DOHH2 (cell line): ENCODE measurements at regions not wholly inside any gene's neighbourhood (a gene's known extent, or its start where the extent isn't known, plus 50 kb on each side); places are given as distances from the start of the nearest gene placed in this dataset.

ENCODE experiments used
- H3F3A ChIP-seq: fragments of 200-600 bp; sonication (generic), shearing (Covaris generic); 2 replicates; pipeline ENCODE4 v1.6.0; 2016; ENCODE audit warnings: antibody characterized with exemption, mild to moderate bottlenecking; ENCODE audit not compliant: control insufficient read depth, insufficient read depth
- H3K27ac ChIP-seq: fragments of 200-600 bp; sonication (generic); 2 replicates; pipeline ENCODE4 v1.5.1; 2014; ENCODE audit warnings: low read depth, mild to moderate bottlenecking, low read length, moderate library complexity
- H3K27me3 ChIP-seq: fragments of 200-600 bp; sonication (generic); 2 replicates; pipeline ENCODE4 v1.6.1; 2014; ENCODE audit warnings: mild to moderate bottlenecking, low read length, mixed read lengths; ENCODE audit not compliant: control insufficient read depth
- H3K36me3 ChIP-seq: fragments of 200-600 bp; sonication (generic); 2 replicates; pipeline ENCODE4 v1.6.1; 2014; ENCODE audit warnings: mild to moderate bottlenecking, low read length, moderate library complexity, mixed read lengths; ENCODE audit not compliant: control insufficient read depth
- H3K4me1 ChIP-seq: fragments of 200-600 bp; sonication (generic); 2 replicates; pipeline ENCODE4 v1.6.1; 2014; ENCODE audit warnings: mild to moderate bottlenecking, low read length, mixed read lengths; ENCODE audit not compliant: control insufficient read depth
- H3K4me2 ChIP-seq: fragments of 200-600 bp; sonication (generic); 2 replicates; pipeline ENCODE4 v1.6.0; 2014; ENCODE audit warnings: mild to moderate bottlenecking, low read length, moderate library complexity
- H3K4me3 ChIP-seq: fragments of 200-600 bp; sonication (generic); 2 replicates; pipeline ENCODE4 v1.5.1; 2014; ENCODE audit warnings: mild to moderate bottlenecking, low read length, mixed read lengths
- H3K79me2 ChIP-seq: fragments of 200-600 bp; sonication (generic); 2 replicates; pipeline ENCODE4 v1.6.1; 2014; ENCODE audit warnings: mild to moderate bottlenecking, low read length, mixed read lengths; ENCODE audit not compliant: control insufficient read depth
- H3K9me2 ChIP-seq: fragments of 200-600 bp; sonication (generic); replicated peaks from 2 replicates; pipeline ENCODE4 v1.6.1; 2014; ENCODE audit warnings: mild to moderate bottlenecking, low read length, mixed read lengths; ENCODE audit not compliant: control insufficient read depth
- H3K9me3 ChIP-seq: fragments of 200-600 bp; sonication (generic); 2 replicates; pipeline ENCODE4 v1.6.1; 2014; ENCODE audit warnings: antibody characterized with exemption, low read length, mixed read lengths; ENCODE audit not compliant: control insufficient read depth, insufficient read depth
- H4K20me1 ChIP-seq: fragments of 200-600 bp; sonication (generic); 2 replicates; pipeline ENCODE4 v1.6.0; 2014; ENCODE audit warnings: low read depth, mild to moderate bottlenecking, antibody characterized with exemption, low read length, moderate library complexity; ENCODE audit not compliant: control insufficient read depth, insufficient read depth
- EZH2phosphoT487 ChIP-seq: fragments of 200-600 bp; sonication (generic); IDR thresholded peaks from 2 replicates; pipeline ENCODE4 v1.6.1; 2017; ENCODE audit warnings: borderline replicate concordance, mild to moderate bottlenecking, antibody characterized with exemption, low read length, moderate library complexity, mixed read lengths
- TF ChIP-seq, protein P1 (sequence below): fragments of 200-600 bp; sonication (generic); IDR thresholded peaks from one replicate; pipeline ENCODE4 v1.5.1; 2014; ENCODE audit warnings: antibody characterized with exemption, mild to moderate bottlenecking, low read depth, low read length; ENCODE audit not compliant: poor library complexity, severe bottlenecking

DNA sequence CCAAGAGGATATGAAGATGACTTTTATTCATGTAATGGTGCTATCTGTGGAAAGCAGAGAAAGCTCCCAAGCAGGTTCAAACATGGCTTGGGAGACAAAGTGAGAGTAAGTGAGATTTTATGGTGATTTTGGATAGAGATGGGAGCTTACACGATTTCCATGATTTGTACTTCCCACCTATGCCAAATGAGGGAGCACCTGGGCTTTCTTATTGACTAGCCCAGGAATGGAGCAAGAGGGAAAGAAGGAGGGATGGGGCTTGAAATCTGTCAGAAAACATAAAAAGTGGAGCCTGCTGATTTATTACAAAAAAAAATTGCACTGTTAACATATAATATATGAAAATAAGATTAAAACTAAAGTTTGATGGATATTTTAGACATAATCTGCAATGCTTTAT is 703.5 kb upstream of the PABPC4L start:
- H3K4me2 ChIP-seq: no peak overlapping the region
- no peak for TF ChIP-seq EZH2phosphoT487
- TF ChIP-seq, protein P1, sequence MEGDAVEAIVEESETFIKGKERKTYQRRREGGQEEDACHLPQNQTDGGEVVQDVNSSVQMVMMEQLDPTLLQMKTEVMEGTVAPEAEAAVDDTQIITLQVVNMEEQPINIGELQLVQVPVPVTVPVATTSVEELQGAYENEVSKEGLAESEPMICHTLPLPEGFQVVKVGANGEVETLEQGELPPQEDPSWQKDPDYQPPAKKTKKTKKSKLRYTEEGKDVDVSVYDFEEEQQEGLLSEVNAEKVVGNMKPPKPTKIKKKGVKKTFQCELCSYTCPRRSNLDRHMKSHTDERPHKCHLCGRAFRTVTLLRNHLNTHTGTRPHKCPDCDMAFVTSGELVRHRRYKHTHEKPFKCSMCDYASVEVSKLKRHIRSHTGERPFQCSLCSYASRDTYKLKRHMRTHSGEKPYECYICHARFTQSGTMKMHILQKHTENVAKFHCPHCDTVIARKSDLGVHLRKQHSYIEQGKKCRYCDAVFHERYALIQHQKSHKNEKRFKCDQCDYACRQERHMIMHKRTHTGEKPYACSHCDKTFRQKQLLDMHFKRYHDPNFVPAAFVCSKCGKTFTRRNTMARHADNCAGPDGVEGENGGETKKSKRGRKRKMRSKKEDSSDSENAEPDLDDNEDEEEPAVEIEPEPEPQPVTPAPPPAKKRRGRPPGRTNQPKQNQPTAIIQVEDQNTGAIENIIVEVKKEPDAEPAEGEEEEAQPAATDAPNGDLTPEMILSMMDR: no peak
- H3K36me3 ChIP-seq: no peaks in the 10 kb centered on the region
- no peak overlapping the region for H3K27ac ChIP-seq
- H3K79me2 ChIP-seq: no peaks in the 10 kb centered on the region
- no peaks in the 10 kb centered on the region for H3K27me3 ChIP-seq
- no peak overlapping the region for H3K4me3 ChIP-seq
- no peaks in the 10 kb centered on the region for H4K20me1 ChIP-seq
- H3K4me1 ChIP-seq: no peaks in the 10 kb centered on the region
- H3F3A ChIP-seq: no peaks in the 10 kb centered on the region
- no peaks in the 10 kb centered on the region for H3K9me2 ChIP-seq
- no peaks in the 10 kb centered on the region for H3K9me3 ChIP-seq

DNA sequence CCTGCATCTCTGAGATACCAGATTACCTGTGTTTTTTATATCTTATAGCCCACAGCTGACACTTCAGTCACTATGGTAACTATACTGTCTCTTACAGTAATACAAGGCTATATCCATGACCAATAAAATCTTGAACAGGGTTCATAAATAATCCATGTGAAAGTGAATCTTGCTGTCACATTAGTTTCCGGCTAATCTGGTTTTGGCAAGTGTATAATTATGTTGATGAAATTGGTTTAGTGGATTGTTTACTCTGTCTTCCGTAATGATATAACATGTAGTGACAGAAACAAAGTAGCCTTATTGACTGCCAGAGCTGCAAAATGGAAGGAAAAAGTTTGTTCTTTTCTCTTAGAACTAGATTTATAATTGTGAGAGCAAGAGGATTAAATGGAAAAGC is 686.6 kb upstream of the PABPC4L start:
- Histone ChIP-seq H3K9me3 (no peaks in the 10 kb centered on the region), H3K27me3 (no peaks in the 10 kb centered on the region), H3K79me2 (no peaks in the 10 kb centered on the region), H3K9me2 (no peaks in the 10 kb centered on the region), H3F3A (no peaks in the 10 kb centered on the region), H3K4me3 (no peak overlapping the region), H3K4me1 (no peaks in the 10 kb centered on the region), H3K27ac (no peak overlapping the region), H3K36me3 (no peaks in the 10 kb centered on the region), H4K20me1 (no peaks in the 10 kb centered on the region), H3K4me2 (no peak overlapping the region)
- TF ChIP-seq, protein P1: no peak
- TF ChIP-seq EZH2phosphoT487: no peak

DNA sequence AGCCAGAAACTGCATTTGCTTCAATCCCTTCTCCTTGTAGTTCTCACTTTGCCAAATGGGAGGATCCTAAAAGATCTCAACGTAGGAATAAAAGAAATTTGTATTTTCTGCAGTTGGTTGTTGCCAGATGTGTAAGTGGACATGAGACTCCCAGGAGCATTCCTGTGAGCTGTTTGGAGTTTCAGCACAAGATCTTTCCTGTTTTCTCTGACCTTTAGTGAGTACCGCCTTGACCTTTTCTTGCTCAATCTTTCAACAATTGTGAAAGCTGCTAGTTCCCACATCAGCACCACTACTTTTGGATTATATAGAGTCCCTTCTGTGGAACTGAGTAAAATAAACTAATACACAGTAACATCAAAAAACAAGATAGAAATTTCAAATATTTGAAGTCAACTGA is 683.8 kb upstream of the PABPC4L start:
- Histone ChIP-seq H4K20me1 (no peaks in the 10 kb centered on the region), H3K4me1 (no peaks in the 10 kb centered on the region), H3K9me2 (no peaks in the 10 kb centered on the region), H3K9me3 (no peaks in the 10 kb centered on the region), H3K36me3 (no peaks in the 10 kb centered on the region), H3K79me2 (no peaks in the 10 kb centered on the region), H3K4me2 (no peak overlapping the region), H3K4me3 (no peak overlapping the region), H3K27me3 (no peaks in the 10 kb centered on the region), H3K27ac (no peak overlapping the region), H3F3A (no peaks in the 10 kb centered on the region)
- no peak for TF ChIP-seq EZH2phosphoT487
- TF ChIP-seq, protein P1: no peak
